SK-N-MC (cell line): ENCODE measurements at regions not wholly inside any gene's neighbourhood (a gene's known extent, or its start where the extent isn't known, plus 50 kb on each side); places are given as distances from the start of the nearest gene placed in this dataset.
"Not testable (repeated sequence)": the region's sequence is repeated elsewhere in the genome, so short reads cannot be mapped to it uniquely, and the experiment has no call there.

Experiments
- DNase-seq: peaks from one replicate; pipeline ENCODE4 v3.0.0-alpha.2; 2011; ENCODE audit warnings: low read depth, low spot score
- H3K27ac ChIP-seq: fragments of 200-600 bp; sonication (generic); 2 replicates; pipeline ENCODE4 v1.5.1; 2016; ENCODE audit warnings: mixed run types
- H3K36me3 ChIP-seq: fragments of 200-600 bp; sonication (generic); 2 replicates; pipeline ENCODE4 v1.6.1; 2017; ENCODE audit warnings: antibody characterized with exemption, low read length, mixed read lengths; ENCODE audit not compliant: insufficient read depth
- H3K4me3 ChIP-seq: fragments of 200-600 bp; sonication (generic); 2 replicates; pipeline ENCODE4 v1.5.1; 2016
- H3K9ac ChIP-seq: fragments of 200-600 bp; sonication (generic); 2 replicates; pipeline ENCODE4 v1.8.0; 2017; ENCODE audit warnings: mixed run types, mixed read lengths; ENCODE audit not compliant: insufficient read length
- H3K9me3 ChIP-seq: fragments of 200-600 bp; sonication (generic); 2 replicates; pipeline ENCODE4 v1.6.1; 2017; ENCODE audit warnings: low read depth, mild to moderate bottlenecking, antibody characterized with exemption, low read length, moderate library complexity, mixed read lengths
- EZH2 ChIP-seq: fragments of 200-600 bp; sonication (generic); IDR thresholded peaks from one replicate; pipeline ENCODE4 v1.6.1; 2017; ENCODE audit warnings: antibody characterized with exemption
- FOXP2 ChIP-seq: optimal IDR thresholded peaks from 2 replicates; pipeline ENCODE3; 2011; ENCODE audit warnings: mild to moderate bottlenecking, moderate library complexity; ENCODE audit not compliant: insufficient read depth; ENCODE audit errors: extremely low read length, control extremely low read depth
- POLR2AphosphoS5 ChIP-seq: IDR thresholded peaks from 2 replicates; pipeline ENCODE4 v1.6.1; 2012; ENCODE audit warnings: mild to moderate bottlenecking, low read depth, low read length, borderline replicate concordance

GRCh38 chr2:67142741-67143140 lies 254.4 kb upstream of the ETAA1 start:
- Histone ChIP-seq H3K9ac (no peak overlapping the region), H3K27ac (no peak overlapping the region), H3K4me3 (no peak overlapping the region), H3K36me3 (no peaks in the 10 kb centered on the region), H3K9me3 (no peaks in the 10 kb centered on the region)
- DNase-seq: no peak
- TF ChIP-seq FOXP2 (no peak), EZH2 (no peak), POLR2AphosphoS5 (no peak)

GRCh38 chr2:67145851-67146250 lies 251.3 kb upstream of the ETAA1 start:
- H3K9me3 ChIP-seq: no peaks in the 10 kb centered on the region

GRCh38 chr2:67156796-67157195 lies 240.3 kb upstream of the ETAA1 start:
- no peak overlapping the region for H3K9ac ChIP-seq
- no peak overlapping the region for H3K4me3 ChIP-seq
- no peak for TF ChIP-seq EZH2
- no peak for TF ChIP-seq POLR2AphosphoS5
- no peak for TF ChIP-seq FOXP2
- no peaks in the 10 kb centered on the region for H3K36me3 ChIP-seq
- H3K9me3 ChIP-seq: no peaks in the 10 kb centered on the region
- no peak for DNase-seq
- H3K27ac ChIP-seq: no peak overlapping the region

More at GRCh38 chr2:67145851-67146250, 251.3 kb upstream of the ETAA1 start:
- TF ChIP-seq POLR2AphosphoS5 (no peak), FOXP2 (no peak), EZH2 (no peak)
- no peaks in the 10 kb centered on the region for H3K36me3 ChIP-seq
- H3K27ac ChIP-seq: no peak overlapping the region
- H3K4me3 ChIP-seq: no peak overlapping the region
- no peak for DNase-seq
- H3K9ac ChIP-seq: no peak overlapping the region

- H3K4me3 ChIP-seq: no peak overlapping the region
- no peaks in the 10 kb centered on the region for H3K9me3 ChIP-seq
- H3K36me3 ChIP-seq: no peaks in the 10 kb centered on the region
- no peak overlapping the region for H3K9ac ChIP-seq
- no peak overlapping the region for H3K27ac ChIP-seq
- TF ChIP-seq POLR2AphosphoS5: no peak
- no peak for TF ChIP-seq EZH2
- TF ChIP-seq FOXP2: no peak
- DNase-seq: no peak
These were observed 238.4 kb upstream of the ETAA1 start for GRCh38 chr2:67158718-67159117.

GRCh38 chr2:67159929-67160328 lies 237.2 kb upstream of the ETAA1 start:
- TF ChIP-seq POLR2AphosphoS5: no peak
- TF ChIP-seq FOXP2: no peak
- no peak for TF ChIP-seq EZH2
- Histone ChIP-seq H3K36me3 (no peaks in the 10 kb centered on the region), H3K9ac (no peak overlapping the region), H3K4me3 (no peak overlapping the region), H3K27ac (no peak overlapping the region), H3K9me3 (no peaks in the 10 kb centered on the region)
- no peak for DNase-seq

GRCh38 chr2:67164771-67165522 lies 232.2 kb upstream of the ETAA1 start:
- TF ChIP-seq EZH2: no peak
- TF ChIP-seq POLR2AphosphoS5: peak; percentile 43; the same call in 1 of the 2 replicates
- no peak for TF ChIP-seq FOXP2
- DNase-seq: no peak
- no peak overlapping the region for H3K4me3 ChIP-seq
- no peak overlapping the region for H3K9ac ChIP-seq
- H3K36me3 ChIP-seq: no peaks in the 10 kb centered on the region
- no peaks in the 10 kb centered on the region for H3K9me3 ChIP-seq
- H3K27ac ChIP-seq: no peak overlapping the region

- no peaks in the 10 kb centered on the region for H3K36me3 ChIP-seq
- no peak overlapping the region for H3K27ac ChIP-seq
- TF ChIP-seq EZH2 (no peak), POLR2AphosphoS5 (no peak), FOXP2 (no peak)
- no peak for DNase-seq
- no peak overlapping the region for H3K4me3 ChIP-seq
- no peak overlapping the region for H3K9ac ChIP-seq
- no peaks in the 10 kb centered on the region for H3K9me3 ChIP-seq
These were observed 231.6 kb upstream of the ETAA1 start for GRCh38 chr2:67165523-67165990.

GRCh38 chr2:67166511-67166910 lies 230.6 kb upstream of the ETAA1 start:
- H3K9me3 ChIP-seq, H3K9ac ChIP-seq, H3K4me3 ChIP-seq, H3K27ac ChIP-seq, DNase-seq, H3K36me3 ChIP-seq: not testable (repeated sequence)

- H3K9ac ChIP-seq: no peak overlapping the region
- no peaks in the 10 kb centered on the region for H3K9me3 ChIP-seq
- TF ChIP-seq EZH2: no peak
- no peak for TF ChIP-seq FOXP2
- no peak for TF ChIP-seq POLR2AphosphoS5
- no peak for DNase-seq
- H3K4me3 ChIP-seq: no peak overlapping the region
- H3K27ac ChIP-seq: no peak overlapping the region
- H3K36me3 ChIP-seq: no peaks in the 10 kb centered on the region
These were observed 227.6 kb upstream of the ETAA1 start for GRCh38 chr2:67169417-67170140.
